ENCODE measurements at regions not wholly inside any gene's neighbourhood (a gene's known extent, or its start where the extent isn't known, plus 50 kb on each side); places are given as distances from the start of the nearest gene placed in this dataset.
"Not testable (repeated sequence)": the region's sequence is repeated elsewhere in the genome, so short reads cannot be mapped to it uniquely, and the experiment has no call there.

DNA sequence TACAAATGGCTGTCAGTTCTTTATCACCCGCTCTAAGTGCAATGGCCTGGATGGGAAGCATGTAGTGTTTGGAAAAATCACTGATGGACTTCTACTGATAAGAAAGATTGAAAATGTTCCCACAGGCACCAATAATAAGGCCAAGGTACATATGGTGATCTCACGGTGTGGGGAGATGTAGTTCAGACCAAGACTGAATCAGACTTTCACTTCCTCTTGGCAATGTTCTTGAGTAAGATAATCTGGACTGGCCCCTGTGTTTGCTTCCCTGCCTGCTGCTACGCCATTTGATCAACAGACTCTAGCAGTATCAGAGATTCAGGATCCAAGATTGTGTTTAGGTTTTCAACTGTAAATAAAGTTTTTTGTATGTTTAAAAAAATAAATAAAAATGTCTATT, 682.2 kb upstream of the AMOT start:
- in situ Hi-C loops (cut with HindIII; ENCODE audit: low pct_unique_long_range_greater_than_20kb, low sequenced_read_pairs), result no loop called here
- DNase-seq (ENCODE audit: low read depth, low spot score), result no peak

DNA sequence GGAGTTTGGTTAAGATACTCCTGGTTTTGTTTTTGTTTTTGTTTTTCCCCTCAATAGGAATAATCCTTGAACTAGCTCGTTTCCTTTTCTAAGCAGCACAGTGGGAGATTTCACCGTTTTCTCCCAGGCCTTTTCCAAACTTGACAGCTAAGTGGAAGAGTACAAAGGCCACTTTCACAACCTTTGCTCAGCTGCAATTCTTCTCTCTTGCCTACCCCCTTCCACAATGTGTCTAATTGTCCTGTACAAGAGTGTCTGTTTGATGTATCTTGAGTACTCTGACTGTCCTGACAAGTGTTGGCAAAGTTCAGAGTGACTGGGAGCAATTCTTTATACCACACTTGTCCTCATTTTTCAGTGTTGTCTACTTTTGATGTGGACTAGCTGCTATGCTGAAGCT, 674.3 kb upstream of the AMOT start:
- DNase-seq (ENCODE audit: low read depth, low spot score), result peak; percentile 83
- in situ Hi-C loops (cut with HindIII; ENCODE audit: low pct_unique_long_range_greater_than_20kb, low sequenced_read_pairs), result no loop called here

DNA sequence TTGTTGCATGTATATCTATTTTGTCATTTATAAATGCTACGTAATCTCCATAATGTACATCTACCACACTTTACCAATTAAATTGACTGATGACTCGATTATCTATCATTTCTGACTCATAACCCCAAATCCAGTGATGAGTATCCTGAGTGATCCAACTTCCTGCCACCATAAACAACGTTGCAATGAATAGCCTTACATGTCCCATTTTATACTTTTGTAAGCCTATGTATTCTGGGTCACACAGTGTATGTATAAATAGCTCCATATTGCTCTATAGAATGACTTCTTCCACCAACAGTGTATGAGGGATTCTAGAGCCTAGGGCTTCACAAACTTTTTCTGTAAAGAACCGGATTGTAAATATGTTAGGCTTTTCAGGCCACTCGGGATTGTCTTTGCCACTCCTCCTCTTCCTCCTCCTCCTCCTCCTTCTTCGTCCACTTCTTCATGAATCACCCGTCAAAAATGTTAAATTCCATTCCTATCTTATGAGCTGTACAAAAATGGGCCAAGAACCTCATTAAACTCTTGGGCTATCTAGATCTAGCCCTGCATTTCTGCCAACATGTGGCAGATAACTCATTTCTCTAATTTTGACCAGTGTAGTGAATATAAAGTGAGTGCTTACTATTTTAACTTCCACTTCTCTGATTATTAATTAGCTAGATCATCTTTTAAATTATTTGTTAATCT, 672.2 kb upstream of the AMOT start:
- in situ Hi-C loops (cut with HindIII; ENCODE audit: low pct_unique_long_range_greater_than_20kb, low sequenced_read_pairs), result no loop called here
- no peak for DNase-seq (ENCODE audit: low read depth, low spot score)

DNA sequence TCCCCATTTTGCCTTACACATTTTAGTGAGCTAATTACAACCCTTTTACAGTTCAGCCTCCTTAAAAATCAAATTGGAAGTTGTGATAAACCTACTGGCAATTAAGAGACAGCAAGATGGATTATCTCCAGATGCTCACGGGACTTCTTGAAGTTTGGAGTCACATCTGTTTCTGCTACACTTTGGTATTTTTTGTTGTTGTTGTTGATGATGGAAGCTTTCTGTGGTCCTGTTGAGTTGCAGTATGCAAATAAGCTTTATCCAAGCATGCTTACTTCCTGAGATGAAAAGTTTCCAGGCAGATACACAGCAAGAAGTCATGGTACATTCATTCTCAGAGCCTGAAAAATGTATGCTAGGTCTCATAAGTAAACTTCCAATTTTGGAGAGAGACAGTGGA, 670.0 kb upstream of the AMOT start:
- in situ Hi-C loops (cut with HindIII; ENCODE audit: low pct_unique_long_range_greater_than_20kb, low sequenced_read_pairs), result no loop called here
- no peak for DNase-seq (ENCODE audit: low read depth, low spot score)

GRCh38 chrX:113492895-113493294, 652.3 kb upstream of the AMOT start:
- DNase-seq (ENCODE audit: low read depth, low spot score), result no peak
- in situ Hi-C loops (cut with HindIII; ENCODE audit: low pct_unique_long_range_greater_than_20kb, low sequenced_read_pairs), result no loop called here

DNA sequence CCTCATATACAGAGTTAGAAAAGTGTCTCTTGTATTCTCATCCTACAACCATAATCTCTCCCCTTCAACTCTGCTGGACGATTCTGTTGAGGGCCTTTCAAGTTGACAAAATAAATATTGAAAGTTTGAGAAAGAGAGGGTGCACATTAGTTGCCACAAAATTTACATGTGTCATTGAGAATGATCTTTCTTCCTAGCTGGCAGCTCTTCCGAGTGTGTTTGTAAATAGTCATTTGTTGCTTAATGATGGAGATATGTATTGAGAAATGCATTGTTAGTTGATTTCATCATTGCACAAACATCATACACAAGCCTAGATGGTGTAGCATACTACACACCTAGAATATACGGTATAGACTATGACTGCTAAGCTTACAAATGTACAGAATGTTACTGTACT, 632.8 kb upstream of the AMOT start:
- DNase-seq (ENCODE audit: low read depth, low spot score), result no peak
- in situ Hi-C loops (cut with HindIII; ENCODE audit: low pct_unique_long_range_greater_than_20kb, low sequenced_read_pairs), result no loop called here

DNA sequence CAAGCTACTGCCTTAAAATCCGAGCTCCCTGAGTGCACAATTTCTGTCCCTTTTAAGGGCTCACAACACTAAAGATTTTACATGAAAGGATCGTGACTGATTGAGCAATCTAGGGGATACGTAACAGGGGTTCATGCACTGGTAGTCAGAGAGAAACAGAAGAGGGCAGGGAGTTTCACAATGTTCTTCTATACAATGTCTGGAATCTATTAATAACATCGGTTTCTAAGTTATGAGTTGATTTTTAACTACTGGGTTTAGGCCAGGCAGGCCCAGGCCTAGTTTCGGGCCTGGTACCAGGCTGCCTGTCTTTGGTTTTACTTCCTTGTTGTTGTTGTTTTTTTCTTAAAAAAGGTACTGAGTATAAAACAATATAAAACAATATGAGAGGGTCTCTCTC, 632.4 kb upstream of the AMOT start:
- in situ Hi-C loops (cut with HindIII; ENCODE audit: low pct_unique_long_range_greater_than_20kb, low sequenced_read_pairs); DNase-seq (ENCODE audit: low read depth, low spot score): not testable (repeated sequence)

DNA sequence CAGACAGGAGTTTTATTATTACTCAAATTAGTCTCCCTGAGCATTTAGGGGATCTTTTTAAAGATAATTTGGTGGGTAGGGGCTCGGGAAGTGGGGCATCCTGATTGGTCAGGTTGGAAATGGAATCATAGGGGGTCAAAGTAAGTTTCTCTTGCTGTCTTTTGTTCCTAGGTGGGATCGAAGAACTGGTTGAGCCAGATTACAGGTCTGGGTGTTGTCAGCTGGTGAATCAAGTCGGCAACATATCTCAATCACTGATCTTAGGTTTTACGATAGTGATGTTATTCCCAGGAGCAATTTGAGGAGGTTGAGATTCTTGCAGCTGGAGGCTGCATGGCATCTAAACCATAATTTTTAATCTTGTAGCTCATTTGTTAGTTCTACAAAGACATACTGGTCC, 629.5 kb upstream of the AMOT start:
- in situ Hi-C loops (cut with HindIII; ENCODE audit: low pct_unique_long_range_greater_than_20kb, low sequenced_read_pairs), result no loop called here
- DNase-seq (ENCODE audit: low read depth, low spot score), result no peak

DNA sequence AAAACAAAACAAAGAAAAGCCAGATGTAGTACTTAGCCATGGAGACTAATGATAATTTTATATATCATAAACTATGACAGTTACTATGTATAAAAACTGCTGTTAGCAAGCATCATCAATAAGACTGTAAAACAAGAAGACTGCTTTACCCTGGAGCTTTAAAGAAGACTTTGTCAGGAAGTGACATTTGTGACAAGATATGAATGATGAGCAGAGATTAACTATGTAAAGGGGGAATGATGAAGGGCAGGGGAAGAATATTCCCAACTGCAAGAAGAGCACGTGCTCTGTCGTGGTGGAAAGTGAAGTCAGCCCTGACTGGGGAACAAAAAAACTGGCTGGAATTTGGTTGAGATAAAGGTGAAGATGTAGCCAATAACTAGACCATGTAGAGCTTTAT, 617.1 kb upstream of the AMOT start:
- no peak for DNase-seq (ENCODE audit: low read depth, low spot score)
- in situ Hi-C loops (cut with HindIII; ENCODE audit: low pct_unique_long_range_greater_than_20kb, low sequenced_read_pairs), result no loop called here

DNA sequence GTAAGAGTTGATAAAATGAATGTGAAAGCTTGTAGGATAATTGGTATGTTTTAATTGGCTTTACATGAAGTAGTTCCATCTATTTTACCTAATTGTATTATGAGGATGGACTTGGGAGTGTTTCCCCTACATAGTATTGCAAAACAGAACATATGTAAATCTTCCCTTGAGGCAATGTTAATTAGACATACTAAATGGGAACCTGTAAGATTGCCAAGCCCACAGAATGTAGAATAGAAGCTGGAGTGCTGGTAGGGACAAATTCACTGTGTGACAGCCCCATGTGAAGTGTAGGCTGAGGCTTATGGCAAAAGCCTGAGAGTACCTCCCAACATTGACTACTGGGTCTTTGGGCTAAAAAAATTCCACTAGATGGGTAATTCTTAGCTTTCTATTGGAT, 615.0 kb upstream of the AMOT start:
- in situ Hi-C loops (cut with HindIII; ENCODE audit: low pct_unique_long_range_greater_than_20kb, low sequenced_read_pairs), result no loop called here

DNA sequence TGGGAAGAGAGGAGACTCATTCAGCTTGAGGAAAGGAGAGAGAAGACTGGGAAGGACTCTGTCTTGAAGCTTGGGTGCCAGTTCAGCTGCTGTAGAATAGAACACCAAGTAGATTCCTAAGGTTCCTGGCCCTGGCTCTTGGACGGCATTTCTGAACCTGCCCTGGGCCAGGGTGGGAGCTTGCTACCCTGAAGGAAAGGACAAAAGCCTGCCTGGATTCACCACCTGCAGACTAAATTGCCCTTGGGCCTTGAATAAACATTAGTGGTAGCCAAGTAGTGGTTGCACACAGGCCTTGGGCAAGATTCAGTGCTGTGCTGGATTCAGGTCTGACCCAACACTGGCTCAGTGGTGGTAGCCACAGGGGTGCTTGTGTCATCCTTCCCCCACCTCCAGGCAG, 588.4 kb upstream of the AMOT start:
- DNase-seq (ENCODE audit: low read depth, low spot score), result no peak
- in situ Hi-C loops (cut with HindIII; ENCODE audit: low pct_unique_long_range_greater_than_20kb, low sequenced_read_pairs), result no loop called here

More for the DNA sequence above, 615.0 kb upstream of the AMOT start:
- DNase-seq (ENCODE audit: low read depth, low spot score), result no peak

GRCh38 chrX:113422323-113422722, 581.7 kb upstream of the AMOT start:
- DNase-seq (ENCODE audit: low read depth, low spot score), result no peak
- in situ Hi-C loops (cut with HindIII; ENCODE audit: low pct_unique_long_range_greater_than_20kb, low sequenced_read_pairs), result no loop called here

- in situ Hi-C loops (cut with HindIII; ENCODE audit: low pct_unique_long_range_greater_than_20kb, low sequenced_read_pairs), result no loop called here
- peak; percentile 34 for DNase-seq (ENCODE audit: low read depth, low spot score)
Measured at GRCh38 chrX:113421432-113421831, 580.8 kb upstream of the AMOT start.

DNA sequence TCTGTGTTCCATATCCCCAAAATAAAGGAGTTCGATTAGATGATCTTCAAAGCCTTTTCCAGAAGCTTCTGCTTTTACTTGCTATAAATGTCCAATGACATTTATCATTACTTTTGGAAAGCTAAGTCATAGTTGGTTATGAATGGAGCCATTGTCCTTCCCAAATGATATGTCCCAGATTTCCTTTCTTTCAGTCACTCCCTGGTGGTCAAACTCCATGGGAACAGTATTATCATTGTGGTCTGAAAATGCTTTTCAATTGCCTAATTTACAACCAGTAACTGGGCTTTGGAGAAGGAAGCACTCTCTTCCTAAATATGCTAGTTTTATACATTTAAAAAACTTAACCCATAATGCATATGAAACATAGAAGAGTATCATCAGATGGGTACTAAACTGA, 571.5 kb upstream of the AMOT start:
- in situ Hi-C loops (cut with HindIII; ENCODE audit: low pct_unique_long_range_greater_than_20kb, low sequenced_read_pairs), result no loop called here
- peak; percentile 67 for DNase-seq (ENCODE audit: low read depth, low spot score)

GRCh38 chrX:113408843-113409242, 568.2 kb upstream of the AMOT start:
- no peak for DNase-seq (ENCODE audit: low read depth, low spot score)
- in situ Hi-C loops (cut with HindIII; ENCODE audit: low pct_unique_long_range_greater_than_20kb, low sequenced_read_pairs), result no loop called here

DNA sequence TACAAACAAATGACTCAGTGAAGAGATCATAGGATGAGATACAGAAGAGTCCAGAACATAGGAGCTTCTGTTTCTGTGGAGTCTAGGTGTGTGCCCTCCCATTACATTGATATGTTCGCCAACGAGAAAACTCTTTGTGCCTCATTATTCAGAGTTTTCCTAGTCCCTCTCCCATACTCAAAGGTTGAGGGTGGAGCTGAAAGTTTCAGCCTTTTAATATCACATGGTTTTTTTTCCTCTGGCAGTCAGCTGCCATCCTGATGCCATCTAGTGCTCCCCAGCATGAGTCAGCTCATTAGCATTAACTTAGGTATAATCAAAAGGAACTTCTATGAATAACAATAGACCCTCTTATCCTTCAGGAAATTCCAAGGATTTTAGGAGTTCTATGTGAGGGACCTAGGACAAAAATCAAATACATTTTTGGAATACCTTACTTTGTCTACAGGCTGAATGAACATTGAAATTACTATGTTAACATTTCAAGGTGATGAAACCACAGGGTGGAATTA, 559.6 kb upstream of the AMOT start:
- peak; percentile 72 for DNase-seq (ENCODE audit: low read depth, low spot score)

GRCh38 chrX:113399506-113400192, 559.0 kb upstream of the AMOT start:
- DNase-seq (ENCODE audit: low read depth, low spot score), result no peak
- in situ Hi-C loops (cut with HindIII; ENCODE audit: low pct_unique_long_range_greater_than_20kb, low sequenced_read_pairs), result no loop called here

More for the DNA sequence above, 559.6 kb upstream of the AMOT start:
- in situ Hi-C loops (cut with HindIII; ENCODE audit: low pct_unique_long_range_greater_than_20kb, low sequenced_read_pairs), result no loop called here

GRCh38 chrX:113392355-113392754, 551.7 kb upstream of the AMOT start:
- no peak for DNase-seq (ENCODE audit: low read depth, low spot score)

GRCh38 chrX:113391875-113392274, 551.2 kb upstream of the AMOT start:
- DNase-seq (ENCODE audit: low read depth, low spot score), result no peak
- in situ Hi-C loops (cut with HindIII; ENCODE audit: low pct_unique_long_range_greater_than_20kb, low sequenced_read_pairs), result no loop called here

More at GRCh38 chrX:113392355-113392754, 551.7 kb upstream of the AMOT start:
- in situ Hi-C loops (cut with HindIII; ENCODE audit: low pct_unique_long_range_greater_than_20kb, low sequenced_read_pairs), result no loop called here
